ENCODE measurements at regions not wholly inside any gene's neighbourhood (a gene's known extent, or its start where the extent isn't known, plus 50 kb on each side); places are given as distances from the start of the nearest gene placed in this dataset.
A peak's percentile ranks its signal among the peaks of the same experiment; 100 is the strongest.
"Not testable (repeated sequence)": the region's sequence is repeated elsewhere in the genome, so short reads cannot be mapped to it uniquely, and the experiment has no call there.

- FAIRE-seq = no peak
Observed at GRCh38 chr2:145799595-145800108, 1279.7 kb upstream of the ZEB2 start.

GRCh38 chr2:145798419-145798818 lies 1278.5 kb upstream of the ZEB2 start:
- no peak for FAIRE-seq

- FAIRE-seq = no peak
Observed at GRCh38 chr2:145797692-145798091, 1277.8 kb upstream of the ZEB2 start.

GRCh38 chr2:145792745-145793144 lies 1272.8 kb upstream of the ZEB2 start:
- no peak for FAIRE-seq

GRCh38 chr2:145789636-145790035 lies 1269.7 kb upstream of the ZEB2 start:
- no peak for FAIRE-seq

GRCh38 chr2:145787597-145788361 lies 1267.9 kb upstream of the ZEB2 start:
- not testable (repeated sequence) for FAIRE-seq

GRCh38 chr2:145782607-145783006 lies 1262.7 kb upstream of the ZEB2 start:
- not testable (repeated sequence) for FAIRE-seq

- FAIRE-seq = no peak
Observed at GRCh38 chr2:145777914-145778313, 1258.0 kb upstream of the ZEB2 start.

- FAIRE-seq = no peak
Observed at GRCh38 chr2:145777297-145777696, 1257.4 kb upstream of the ZEB2 start.

- no peak for FAIRE-seq
Observed at GRCh38 chr2:145775591-145775990, 1255.7 kb upstream of the ZEB2 start.

GRCh38 chr2:145771525-145771924 lies 1251.6 kb upstream of the ZEB2 start:
- FAIRE-seq = no peak

GRCh38 chr2:145769011-145769716 lies 1249.2 kb upstream of the ZEB2 start:
- FAIRE-seq = peak; percentile 5

GRCh38 chr2:145765874-145766273 lies 1246.0 kb upstream of the ZEB2 start:
- FAIRE-seq = no peak

GRCh38 chr2:145764631-145765030 lies 1244.7 kb upstream of the ZEB2 start:
- no peak for FAIRE-seq

GRCh38 chr2:145760781-145761649 lies 1241.1 kb upstream of the ZEB2 start:
- FAIRE-seq = no peak

- FAIRE-seq = no peak
Observed at GRCh38 chr2:145759228-145759915, 1239.5 kb upstream of the ZEB2 start.

GRCh38 chr2:145757503-145758246 lies 1237.8 kb upstream of the ZEB2 start:
- no peak for FAIRE-seq

- no peak for FAIRE-seq
Observed at GRCh38 chr2:145755019-145755837, 1235.3 kb upstream of the ZEB2 start.

- FAIRE-seq = no peak
Observed at GRCh38 chr2:145753966-145754365, 1234.0 kb upstream of the ZEB2 start.

- no peak for FAIRE-seq
Observed at GRCh38 chr2:145753041-145753608, 1233.2 kb upstream of the ZEB2 start.

Data from islet of Langerhans (tissue), 1 donor.